DMS153 (cell line): ENCODE measurements at regions not wholly inside any gene's neighbourhood (a gene's known extent, or its start where the extent isn't known, plus 50 kb on each side); places are given as distances from the start of the nearest gene placed in this dataset.

Source experiments
- DNase-seq: peaks from one replicate; lab custom pipeline; 2025; lab: John Stamatoyannopoulos, UW

- DNase-seq = no peak
Measured at GRCh38 chr3:41041899-41042298, 157.4 kb upstream of the CTNNB1 start.

- DNase-seq = no peak
Measured at GRCh38 chr3:41044523-41044922, 154.8 kb upstream of the CTNNB1 start.

- no peak for DNase-seq
Measured at GRCh38 chr3:41045491-41045890, 153.8 kb upstream of the CTNNB1 start.

GRCh38 chr3:41050144-41050543 lies 149.2 kb upstream of the CTNNB1 start:
- DNase-seq = no peak

- no peak for DNase-seq
Measured at GRCh38 chr3:41053220-41053619, 146.1 kb upstream of the CTNNB1 start.

- DNase-seq = no peak
Measured at GRCh38 chr3:41060106-41060505, 139.2 kb upstream of the CTNNB1 start.

- no peak for DNase-seq
Measured at GRCh38 chr3:41064070-41064469, 135.2 kb upstream of the CTNNB1 start.

- DNase-seq = no peak
Measured at GRCh38 chr3:41064526-41064925, 134.8 kb upstream of the CTNNB1 start.

GRCh38 chr3:41065340-41065739 lies 134.0 kb upstream of the CTNNB1 start:
- DNase-seq = no peak

GRCh38 chr3:41073190-41073589 lies 126.1 kb upstream of the CTNNB1 start:
- DNase-seq = no peak

GRCh38 chr3:41075975-41076374 lies 123.3 kb upstream of the CTNNB1 start:
- DNase-seq = no peak

GRCh38 chr3:41076399-41076798 lies 122.9 kb upstream of the CTNNB1 start:
- no peak for DNase-seq

GRCh38 chr3:41080141-41080540 lies 119.2 kb upstream of the CTNNB1 start:
- no peak for DNase-seq

GRCh38 chr3:41088882-41089281 lies 110.4 kb upstream of the CTNNB1 start:
- DNase-seq = no peak

- DNase-seq = no peak
Measured at GRCh38 chr3:41089566-41089965, 109.7 kb upstream of the CTNNB1 start.

GRCh38 chr3:41092844-41093243 lies 106.5 kb upstream of the CTNNB1 start:
- no peak for DNase-seq

GRCh38 chr3:41093476-41093875 lies 105.8 kb upstream of the CTNNB1 start:
- no peak for DNase-seq

- DNase-seq = no peak
Measured at GRCh38 chr3:41094351-41094750, 105.0 kb upstream of the CTNNB1 start.

- DNase-seq = no peak
Measured at GRCh38 chr3:41095702-41096101, 103.6 kb upstream of the CTNNB1 start.

GRCh38 chr3:41097896-41098496 lies 101.3 kb upstream of the CTNNB1 start:
- no peak for DNase-seq

GRCh38 chr3:41101231-41101630 lies 98.1 kb upstream of the CTNNB1 start:
- no peak for DNase-seq

GRCh38 chr3:41102053-41102556 lies 97.2 kb upstream of the CTNNB1 start:
- no peak for DNase-seq

GRCh38 chr3:41102750-41103149 lies 96.6 kb upstream of the CTNNB1 start:
- DNase-seq = no peak

GRCh38 chr3:41103200-41103599 lies 96.1 kb upstream of the CTNNB1 start:
- no peak for DNase-seq
